Muscle of arm (tissue), 1 donor: ENCODE measurements at regions not wholly inside any gene's neighbourhood (a gene's known extent, or its start where the extent isn't known, plus 50 kb on each side); places are given as distances from the start of the nearest gene placed in this dataset.

ENCODE experiments used
- DNase-seq: peaks from one replicate; pipeline ENCODE4 v3.0.0-alpha.2; 2013

DNA sequence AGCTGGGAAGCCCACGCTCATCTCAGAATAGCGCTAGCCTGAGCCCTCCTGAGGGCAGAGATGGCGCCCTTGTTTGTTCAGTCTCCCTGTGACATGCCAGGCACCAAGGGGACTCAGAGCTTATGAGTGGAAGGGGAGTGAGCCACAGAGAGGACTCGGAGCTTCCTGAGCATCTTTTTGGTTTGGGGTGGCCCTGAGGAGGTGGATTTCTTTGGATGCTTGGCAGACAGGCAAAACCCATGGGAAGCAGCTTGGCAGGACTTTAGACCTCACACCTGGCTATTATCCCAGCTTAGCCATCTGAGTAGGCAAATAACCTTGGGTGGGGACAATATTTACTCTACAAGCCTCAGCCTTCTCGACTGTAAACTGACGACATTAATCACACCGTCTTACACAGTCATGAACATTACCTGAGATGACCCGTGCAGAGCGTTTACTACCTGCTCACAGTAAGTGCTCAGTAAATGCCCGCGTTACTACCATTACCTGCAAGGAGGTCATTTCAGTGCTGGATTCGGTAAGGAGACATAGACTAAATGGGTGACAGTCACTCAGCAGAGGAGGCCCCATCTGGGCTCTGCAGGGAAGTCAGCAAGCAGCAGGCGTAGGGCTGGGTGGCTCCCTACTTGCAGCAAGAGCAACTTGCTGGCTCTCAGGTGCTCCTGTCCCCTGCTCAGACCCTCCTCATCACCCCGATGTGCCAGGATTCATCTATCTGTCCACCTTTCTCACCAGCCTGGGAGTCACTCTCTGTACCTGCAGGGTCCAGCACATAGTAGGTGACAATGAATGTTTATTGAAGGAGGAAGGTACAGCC is 54.9 kb downstream of the KLHDC7A start:
- DNase-seq = no peak

- no peak for DNase-seq
Measured at GRCh38 chr1:18536356-18536755, 55.6 kb downstream of the KLHDC7A start.

DNA sequence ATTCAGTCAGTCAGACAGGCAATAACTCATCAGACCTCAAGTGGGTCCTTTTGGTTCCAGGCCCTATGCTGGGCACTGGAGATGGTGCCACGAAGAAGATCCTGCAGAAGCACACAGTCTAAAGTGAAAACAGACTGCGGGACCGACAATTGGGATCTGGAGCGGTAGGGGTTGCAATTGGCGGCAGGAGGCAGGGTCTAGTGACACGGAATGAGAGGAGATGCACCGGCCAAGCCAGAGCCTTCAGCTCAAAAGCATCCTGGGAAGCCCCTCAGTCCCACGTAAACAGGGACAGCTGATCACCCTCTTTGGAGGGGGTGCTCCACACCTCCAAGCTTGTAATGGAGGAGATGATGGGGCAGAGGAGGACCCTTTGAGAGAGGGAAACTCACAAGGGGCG is 56.2 kb downstream of the KLHDC7A start:
- DNase-seq = no peak

- DNase-seq = no peak
Measured at GRCh38 chr1:18537386-18538306, 56.9 kb downstream of the KLHDC7A start.

DNA sequence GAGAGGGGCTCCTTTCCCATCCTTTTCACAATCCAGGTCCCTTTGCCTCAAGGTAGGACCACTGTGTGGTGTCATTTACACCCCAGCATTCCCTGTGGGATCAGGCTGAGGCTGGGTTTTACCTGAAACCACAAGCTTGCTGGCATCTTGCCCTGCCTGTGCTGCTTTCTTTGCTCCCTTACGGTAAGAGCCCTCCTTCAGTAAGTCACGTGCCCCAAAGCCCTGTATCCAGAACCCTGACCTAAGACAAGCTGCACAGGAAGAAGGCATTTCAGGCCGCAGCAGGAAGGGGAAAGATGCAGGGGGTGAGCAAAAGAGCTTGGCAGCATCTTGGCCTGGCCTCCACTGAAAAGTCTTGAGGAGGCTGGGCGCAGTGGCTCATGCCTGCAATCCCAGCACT is 58.4 kb downstream of the KLHDC7A start:
- DNase-seq = no peak

GRCh38 chr1:18540136-18540765 is 59.5 kb downstream of the KLHDC7A start:
- DNase-seq = no peak

DNA sequence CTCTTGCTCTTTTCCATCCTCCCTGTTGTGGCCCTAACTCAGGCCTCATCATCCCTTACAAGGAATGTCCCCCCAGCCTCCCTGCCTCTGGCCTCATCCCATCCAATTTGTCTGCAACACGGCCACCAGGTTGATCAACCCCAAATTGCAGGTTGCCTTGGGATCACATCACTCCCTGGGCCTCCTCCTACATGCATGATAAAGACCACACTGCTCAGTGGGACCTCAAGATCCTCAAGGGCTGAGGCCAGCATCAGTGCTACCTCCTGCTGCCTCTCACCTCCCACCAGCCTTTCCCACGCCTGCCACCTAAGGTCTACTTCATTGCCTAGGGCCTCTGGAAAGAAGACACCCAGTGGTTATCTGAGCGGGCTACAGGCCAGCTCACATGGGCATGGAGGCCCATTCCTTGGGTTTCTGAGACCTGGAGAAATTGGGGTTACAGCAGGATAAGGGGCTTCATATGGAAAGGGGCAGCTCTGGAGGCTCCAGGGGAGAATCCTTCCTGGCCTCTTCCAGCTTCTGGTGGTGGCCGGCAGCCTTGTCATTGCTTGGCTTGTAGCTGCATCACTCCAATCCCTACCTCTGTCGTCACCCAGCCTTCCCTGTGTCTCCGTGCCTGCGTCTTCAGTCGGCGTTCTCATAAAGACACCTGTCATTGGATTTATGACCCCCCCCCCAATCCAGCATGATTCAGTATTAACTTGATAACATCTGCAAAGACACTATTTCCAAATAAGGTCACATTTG is 60.5 kb downstream of the KLHDC7A start:
- DNase-seq = no peak

DNA sequence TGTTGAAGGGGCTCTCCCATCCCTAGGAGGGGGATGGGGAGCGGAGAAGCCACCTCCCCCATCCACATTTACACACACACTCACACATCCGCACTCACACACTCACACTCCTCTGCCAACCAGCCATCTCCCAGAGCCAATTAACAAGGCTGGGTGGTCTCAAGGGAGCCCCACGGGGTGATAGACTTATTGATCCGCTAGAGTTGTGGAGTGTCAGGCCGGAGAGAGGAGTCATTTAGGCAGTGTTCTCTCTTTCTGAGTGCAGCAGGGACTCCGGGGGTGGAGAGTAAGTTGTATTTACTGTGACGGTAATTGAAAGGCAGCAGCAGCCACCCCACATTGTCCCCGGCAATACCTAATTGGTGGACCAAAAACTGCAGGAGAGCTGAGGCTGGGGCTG is 61.6 kb downstream of the KLHDC7A start:
- no peak for DNase-seq

- DNase-seq = no peak
Measured at GRCh38 chr1:18546026-18546425, 65.3 kb downstream of the KLHDC7A start.

GRCh38 chr1:18547460-18547859 is 66.7 kb downstream of the KLHDC7A start:
- no peak for DNase-seq

- DNase-seq = no peak
Measured at GRCh38 chr1:18548643-18549042, 67.9 kb downstream of the KLHDC7A start.

DNA sequence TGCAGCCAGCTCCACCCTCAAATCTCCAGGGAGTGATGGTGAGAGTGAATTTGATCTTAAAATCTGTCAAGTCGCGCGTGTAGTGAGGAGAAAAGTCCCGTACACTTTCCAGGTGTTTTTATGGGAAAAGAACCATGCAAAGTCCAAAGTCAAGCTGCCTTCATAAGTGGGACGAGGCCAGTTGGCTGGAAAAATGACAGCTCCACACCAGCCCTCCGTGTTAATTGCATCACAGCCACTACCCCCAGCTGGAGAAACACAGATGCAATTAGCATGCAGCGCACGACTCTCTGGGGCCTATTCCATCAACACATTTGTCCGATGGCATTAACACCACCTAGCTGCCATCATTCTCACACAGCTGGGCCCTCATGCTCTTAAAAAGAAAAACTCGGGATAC is 68.4 kb downstream of the KLHDC7A start:
- DNase-seq = no peak

DNA sequence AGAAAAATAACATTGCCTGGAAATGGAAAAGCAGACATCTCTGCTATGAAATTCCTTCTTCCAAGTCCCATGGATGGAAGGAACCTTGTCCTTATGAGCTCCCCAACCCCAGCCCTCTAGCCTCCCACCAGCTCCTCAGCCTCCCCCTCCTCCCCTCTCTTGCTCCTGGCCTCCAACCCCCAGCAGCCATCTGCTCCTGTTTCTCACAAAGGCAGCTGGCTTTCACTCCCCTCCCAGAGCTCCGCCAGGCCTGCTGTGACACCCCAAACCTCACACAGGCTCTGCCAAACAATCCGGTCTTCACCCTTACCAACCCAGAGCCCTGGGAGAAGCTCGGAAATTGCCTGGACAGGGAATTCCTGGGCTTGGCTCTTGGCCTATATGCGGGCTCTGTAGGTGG is 69.2 kb downstream of the KLHDC7A start:
- DNase-seq = no peak

DNA sequence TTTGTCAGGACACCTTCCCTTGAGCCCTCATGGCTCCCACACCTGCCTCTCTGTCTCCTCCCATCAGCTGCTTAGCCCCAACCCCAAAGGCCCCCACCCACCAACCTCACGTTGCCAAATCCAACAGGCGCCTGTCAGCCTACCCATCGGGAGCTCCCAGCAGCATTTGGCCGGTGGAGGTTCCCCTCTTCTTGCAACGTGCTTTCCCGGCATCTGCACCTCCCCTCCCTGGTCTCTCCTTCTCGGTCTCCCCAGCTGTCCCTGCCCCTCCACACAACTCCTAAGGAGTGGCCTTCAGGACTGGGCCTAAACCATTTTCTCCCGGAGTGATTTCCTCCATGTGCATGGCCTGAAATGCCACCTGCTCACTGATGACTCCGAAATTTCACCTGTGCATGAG is 71.9 kb downstream of the KLHDC7A start:
- no peak for DNase-seq

- no peak for DNase-seq
Measured at GRCh38 chr1:18553388-18553787, 72.7 kb downstream of the KLHDC7A start.

GRCh38 chr1:18554099-18554498 is 73.4 kb downstream of the KLHDC7A start:
- DNase-seq = no peak

- DNase-seq = no peak
Measured at GRCh38 chr1:18554597-18554996, 73.9 kb downstream of the KLHDC7A start.

GRCh38 chr1:18555036-18555435 is 74.3 kb downstream of the KLHDC7A start:
- DNase-seq = no peak

- no peak for DNase-seq
Measured at GRCh38 chr1:18556364-18556763, 74.3 kb upstream of the PAX7 start.

GRCh38 chr1:18557621-18558465 is 72.8 kb upstream of the PAX7 start:
- DNase-seq = no peak

DNA sequence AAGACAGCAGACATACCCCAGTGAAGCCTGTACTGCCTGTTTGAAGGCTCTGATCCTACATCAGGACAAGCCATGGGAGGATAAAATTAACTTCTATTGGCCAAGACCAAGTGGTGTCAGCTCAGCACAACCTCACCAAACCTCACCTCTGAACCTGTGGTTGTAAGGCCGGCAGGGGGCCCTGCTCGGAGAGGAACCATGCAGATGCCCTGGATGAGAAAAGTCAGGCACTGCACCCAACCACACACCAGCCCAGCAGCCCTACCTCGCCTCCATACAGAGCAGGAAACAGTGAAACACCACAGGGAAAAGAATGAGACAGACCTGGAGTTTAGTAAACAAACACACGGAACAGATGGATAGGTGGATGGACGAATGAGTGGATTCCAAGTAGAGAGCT is 70.0 kb upstream of the PAX7 start:
- no peak for DNase-seq
